ENCODE measurements at regions not wholly inside any gene's neighbourhood (a gene's known extent, or its start where the extent isn't known, plus 50 kb on each side); places are given as distances from the start of the nearest gene placed in this dataset.
"Not testable (repeated sequence)": the region's sequence is repeated elsewhere in the genome, so short reads cannot be mapped to it uniquely, and the experiment has no call there.

DNA sequence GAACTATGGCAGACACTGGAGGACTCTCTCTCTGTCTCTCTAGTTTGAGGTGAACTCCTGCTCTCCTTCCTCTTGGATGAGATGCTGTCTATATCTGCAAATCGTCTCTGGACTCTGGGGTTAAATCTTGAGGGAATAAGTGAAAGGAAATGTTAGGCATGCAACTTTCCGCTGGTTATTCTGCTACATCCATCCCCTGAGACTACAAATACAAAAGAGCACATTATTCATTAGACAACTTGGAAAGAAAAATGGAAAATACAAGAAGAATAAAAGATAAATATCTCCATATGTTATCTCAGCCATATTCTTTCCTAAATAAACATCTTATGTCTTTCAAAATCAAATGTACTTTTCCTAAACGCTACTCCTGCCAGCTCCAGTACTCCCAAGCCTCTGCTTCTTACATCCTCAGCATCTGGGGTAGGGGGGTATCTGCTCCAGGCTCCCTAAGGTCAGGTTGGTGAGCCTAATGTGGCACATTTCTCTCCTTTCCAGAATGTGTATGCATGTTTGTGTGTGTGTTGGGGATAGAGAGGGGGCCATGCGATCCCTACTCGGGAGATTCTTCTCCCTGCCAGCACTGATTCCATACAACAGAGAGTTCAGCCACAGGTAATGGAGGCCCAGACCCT, 102.9 kb upstream of the FSCB start:
- DNase-seq = no peak

- DNase-seq = no peak
Measured at GRCh38 chr14:44609201-44609600, 102.1 kb upstream of the FSCB start.

DNA sequence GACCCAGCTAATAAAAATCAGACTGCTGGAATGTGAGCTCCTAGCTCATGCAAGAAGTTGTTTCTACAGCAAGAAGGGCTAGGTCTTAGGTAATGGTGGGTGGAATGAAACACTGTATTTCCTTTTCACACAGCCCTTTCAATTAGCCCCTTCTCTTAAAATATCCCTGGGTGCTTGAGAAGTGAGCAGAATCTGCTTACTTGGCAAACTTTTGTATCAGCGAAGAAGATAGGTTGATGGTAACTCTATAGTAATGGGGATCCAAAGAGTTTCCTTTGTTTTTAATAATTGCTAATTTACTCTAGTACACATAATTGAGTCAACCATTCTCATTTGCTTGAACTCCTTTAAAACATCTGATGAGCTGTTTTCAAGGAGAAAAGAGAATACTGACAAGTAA, 100.6 kb upstream of the FSCB start:
- no peak for DNase-seq

GRCh38 chr14:44606576-44606975, 99.5 kb upstream of the FSCB start:
- no peak for DNase-seq

DNA sequence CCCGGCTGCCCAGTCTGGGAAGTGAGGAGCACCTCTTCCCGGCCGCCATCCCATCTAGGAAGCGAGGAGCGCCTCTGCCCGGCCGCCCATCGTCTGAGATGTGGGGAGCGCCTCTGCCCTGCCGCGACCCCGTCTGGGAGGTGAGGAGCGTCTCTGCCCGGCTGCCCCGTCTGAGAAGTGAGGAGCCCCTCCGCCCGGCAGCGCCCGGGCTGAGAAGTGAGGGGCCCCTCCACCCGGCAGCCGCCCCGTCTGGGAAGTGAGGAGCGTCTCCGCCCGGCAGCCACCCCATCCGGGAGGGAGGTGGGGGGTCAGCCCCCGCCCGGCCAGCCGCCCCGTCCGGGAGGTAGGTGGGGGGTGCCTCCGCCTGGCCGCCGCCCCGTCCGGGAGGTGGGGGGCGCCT, 94.2 kb upstream of the FSCB start:
- not testable (repeated sequence) for DNase-seq

GRCh38 chr14:44589180-44589579, 82.1 kb upstream of the FSCB start:
- no peak for DNase-seq

DNA sequence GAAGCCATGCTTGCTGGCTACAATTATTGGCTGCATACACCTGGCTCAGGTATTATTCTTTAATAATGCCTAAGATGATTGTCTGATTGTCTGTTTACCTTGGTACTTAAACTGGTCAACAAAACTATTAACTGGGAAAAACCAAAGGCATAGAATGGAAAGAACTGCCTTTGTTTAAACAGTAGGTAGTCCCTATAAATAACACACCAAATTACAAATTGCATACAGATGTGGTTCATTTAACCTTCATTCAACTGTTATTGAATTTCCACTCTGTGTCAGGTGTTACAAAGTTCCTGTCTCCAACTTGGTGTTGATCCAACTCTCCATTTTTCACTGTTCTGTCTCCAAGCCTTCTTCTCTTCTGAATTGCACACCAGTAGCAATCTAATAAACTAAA, 79.8 kb upstream of the FSCB start:
- DNase-seq = peak; percentile 84 to 87

DNA sequence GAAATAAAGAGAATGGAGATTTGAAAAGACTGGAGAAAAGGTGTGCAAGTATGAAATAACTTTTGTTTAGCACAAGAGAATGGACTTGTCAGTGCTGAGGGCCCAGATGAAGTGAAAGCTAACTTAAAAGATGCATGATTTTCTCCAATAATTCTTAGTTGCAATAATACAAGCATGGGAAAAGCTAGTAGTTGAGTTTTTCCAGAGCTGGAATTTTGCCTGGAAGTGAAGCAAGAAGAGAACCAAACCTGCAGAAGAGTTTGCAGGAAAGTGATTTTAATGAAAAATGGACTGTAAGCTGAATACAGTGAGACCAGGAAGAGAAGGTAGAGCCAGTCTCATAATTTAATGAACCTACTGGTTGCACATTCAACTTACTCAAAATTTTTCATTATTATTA, 69.3 kb upstream of the FSCB start:
- no peak for DNase-seq

DNA sequence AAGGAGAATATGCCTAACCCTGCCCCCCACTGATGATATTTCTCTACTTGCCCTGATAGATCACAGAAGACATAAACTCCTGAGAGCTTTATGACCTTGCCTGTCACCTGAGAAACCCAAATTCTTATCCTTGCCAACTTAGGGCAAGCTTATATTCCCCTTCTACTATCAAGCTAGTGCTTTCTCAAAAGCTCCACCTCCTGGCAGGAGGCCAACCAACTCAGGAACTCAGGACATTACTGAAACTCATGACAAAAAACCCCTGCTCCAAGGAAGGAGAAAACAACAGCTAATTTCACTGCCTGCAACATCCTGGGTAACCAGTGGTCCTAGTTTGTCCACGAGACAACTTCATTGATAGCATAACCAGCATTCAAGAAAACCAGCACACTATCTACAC, 60.9 kb upstream of the FSCB start:
- DNase-seq = no peak

DNA sequence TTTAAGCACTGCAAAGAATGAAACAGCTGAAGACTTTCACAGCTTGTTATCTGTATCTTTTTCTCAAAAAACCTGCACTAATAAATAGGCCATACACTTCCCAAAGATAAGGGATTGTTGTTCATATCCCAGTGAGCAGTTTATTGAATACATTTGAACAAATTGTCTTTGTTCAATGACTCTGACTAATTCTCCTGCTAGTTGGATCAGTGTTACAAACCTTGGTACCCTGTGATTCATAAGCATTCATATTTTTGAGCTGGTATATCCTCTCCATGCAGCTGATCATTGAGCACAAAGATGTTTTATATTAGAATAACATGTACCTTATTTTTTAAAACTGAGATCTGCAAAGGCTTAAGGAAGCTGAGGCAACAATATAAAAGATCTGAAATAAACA, 58.9 kb upstream of the FSCB start:
- no peak for DNase-seq

- DNase-seq = no peak
Measured at GRCh38 chr14:44564908-44565307, 57.8 kb upstream of the FSCB start.

All from NCI-H1930 (cell line).